ENCODE measurements at regions not wholly inside any gene's neighbourhood (a gene's known extent, or its start where the extent isn't known, plus 50 kb on each side); places are given as distances from the start of the nearest gene placed in this dataset.

DNA sequence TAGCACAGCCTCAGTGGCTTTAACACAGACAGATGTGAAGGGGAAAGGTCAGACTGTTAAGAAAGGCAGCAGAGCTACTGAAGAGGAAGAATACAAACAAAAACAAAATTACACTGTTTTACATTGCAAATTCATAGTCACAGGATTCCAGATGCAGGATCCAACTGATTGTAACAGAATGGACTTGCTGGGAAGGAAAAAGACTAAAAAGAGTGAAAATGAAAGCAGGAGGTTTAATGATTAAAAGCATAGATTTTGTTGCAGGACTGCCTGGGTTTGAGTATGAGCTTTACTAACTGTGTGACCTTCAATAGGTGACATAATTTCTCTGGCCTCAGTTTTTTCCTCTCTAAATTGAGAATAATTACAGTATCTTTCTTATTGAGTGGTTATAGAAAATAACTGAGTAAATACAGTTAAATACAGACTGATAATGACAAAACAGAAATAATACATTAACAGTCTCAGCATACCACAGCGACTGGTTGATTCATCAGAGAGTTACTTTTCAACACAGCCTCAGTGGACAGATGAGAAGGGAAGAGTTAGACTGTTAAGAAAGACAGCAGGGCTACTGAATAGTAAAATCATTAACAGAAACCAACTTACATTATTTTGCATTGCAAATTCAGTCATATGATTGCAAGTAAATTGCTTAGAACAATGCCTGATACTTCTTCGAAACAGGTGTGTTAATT, 704.2 kb upstream of the TENM4 start:
- POLR2A ChIA-PET, result interaction anchor here (0.7 kb wide), 1 partner anchor 500 kb away, joined by 4 read pairs; no protein-coding TSS in a partner anchor
- in situ Hi-C loops (cut with HindIII; ENCODE audit: low pct_unique_long_range_greater_than_20kb, low sequenced_read_pairs), result no loop called here
- no peak for DNase-seq (ENCODE audit: low read depth, low spot score)

DNA sequence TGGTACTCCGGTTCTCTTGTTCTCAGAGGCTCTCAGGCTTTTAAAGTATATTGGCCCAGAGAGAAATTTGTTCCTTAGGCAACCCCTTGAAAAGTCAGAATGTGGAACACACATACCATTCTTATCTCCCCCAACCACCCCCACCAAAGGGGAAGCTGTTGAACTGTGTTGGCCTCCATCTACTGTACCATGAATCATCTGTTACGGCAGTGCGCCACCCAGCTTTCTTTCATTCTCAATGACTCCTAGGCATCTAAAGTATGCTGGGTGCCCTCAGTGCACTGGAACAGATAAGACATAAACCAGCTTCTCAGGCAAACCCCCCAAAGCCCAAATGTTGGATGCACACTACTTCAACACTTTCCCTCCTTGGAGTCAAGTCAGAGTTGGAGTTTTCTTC, 696.2 kb upstream of the TENM4 start:
- in situ Hi-C loops (cut with HindIII; ENCODE audit: low pct_unique_long_range_greater_than_20kb, low sequenced_read_pairs) (no loop called here), intact Hi-C loops (cut with micrococcal nuclease; ENCODE audit: unreplicated experiment) (no loop called here)
- Histone ChIP-seq H3K4me3 (ENCODE audit: low read depth in 2 of 2, low read length in 2 of 2) (no peak overlapping the region), H3K27me3 (ENCODE audit: control insufficient read depth, insufficient read depth, low read length) (no peaks in the 10 kb centered on the region), H3K9me3 (ENCODE audit: control insufficient read depth, insufficient read depth, low read depth, low read length) (no peaks in the 10 kb centered on the region), H3K27ac (ENCODE audit: low read length) (no peak overlapping the region), H3K4me1 (ENCODE audit: control insufficient read depth, insufficient read depth, low read length) (no peaks in the 10 kb centered on the region), H3K36me3 (ENCODE audit: control insufficient read depth, insufficient read depth, low read length) (no peaks in the 10 kb centered on the region)
- ChIA-PET CTCF (no interaction called here), POLR2A (no interaction called here)
- no peak for ATAC-seq
- DNase-seq (ENCODE audit: low read depth, low spot score), result no peak
- 0 out of 2 replicates have a peak, but pooled peaks have one; percentile 4 for TF ChIP-seq CTCF (IDR thresholded peaks at IDR 0.05)
- TF ChIP-seq SIN3A (IDR thresholded peaks at IDR 0.05; ENCODE audit: borderline replicate concordance, insufficient read depth, low read depth, low read length), result no peak
- BruUV-seq (replicated peaks), result no TSS peak

More for the DNA sequence above, 704.2 kb upstream of the TENM4 start:
- TF ChIP-seq SIN3A (IDR thresholded peaks at IDR 0.05; ENCODE audit: borderline replicate concordance, insufficient read depth, low read depth, low read length) (no peak), TCF7L2 (IDR thresholded peaks at IDR 0.05; ENCODE audit: low read depth, low read length) (no peak), CTCF (IDR thresholded peaks at IDR 0.05) (no peak), POLR2AphosphoS5 (IDR thresholded peaks at IDR 0.05; ENCODE audit: low read depth, low read length) (no peak)
- TF ChIP-seq, protein P1, sequence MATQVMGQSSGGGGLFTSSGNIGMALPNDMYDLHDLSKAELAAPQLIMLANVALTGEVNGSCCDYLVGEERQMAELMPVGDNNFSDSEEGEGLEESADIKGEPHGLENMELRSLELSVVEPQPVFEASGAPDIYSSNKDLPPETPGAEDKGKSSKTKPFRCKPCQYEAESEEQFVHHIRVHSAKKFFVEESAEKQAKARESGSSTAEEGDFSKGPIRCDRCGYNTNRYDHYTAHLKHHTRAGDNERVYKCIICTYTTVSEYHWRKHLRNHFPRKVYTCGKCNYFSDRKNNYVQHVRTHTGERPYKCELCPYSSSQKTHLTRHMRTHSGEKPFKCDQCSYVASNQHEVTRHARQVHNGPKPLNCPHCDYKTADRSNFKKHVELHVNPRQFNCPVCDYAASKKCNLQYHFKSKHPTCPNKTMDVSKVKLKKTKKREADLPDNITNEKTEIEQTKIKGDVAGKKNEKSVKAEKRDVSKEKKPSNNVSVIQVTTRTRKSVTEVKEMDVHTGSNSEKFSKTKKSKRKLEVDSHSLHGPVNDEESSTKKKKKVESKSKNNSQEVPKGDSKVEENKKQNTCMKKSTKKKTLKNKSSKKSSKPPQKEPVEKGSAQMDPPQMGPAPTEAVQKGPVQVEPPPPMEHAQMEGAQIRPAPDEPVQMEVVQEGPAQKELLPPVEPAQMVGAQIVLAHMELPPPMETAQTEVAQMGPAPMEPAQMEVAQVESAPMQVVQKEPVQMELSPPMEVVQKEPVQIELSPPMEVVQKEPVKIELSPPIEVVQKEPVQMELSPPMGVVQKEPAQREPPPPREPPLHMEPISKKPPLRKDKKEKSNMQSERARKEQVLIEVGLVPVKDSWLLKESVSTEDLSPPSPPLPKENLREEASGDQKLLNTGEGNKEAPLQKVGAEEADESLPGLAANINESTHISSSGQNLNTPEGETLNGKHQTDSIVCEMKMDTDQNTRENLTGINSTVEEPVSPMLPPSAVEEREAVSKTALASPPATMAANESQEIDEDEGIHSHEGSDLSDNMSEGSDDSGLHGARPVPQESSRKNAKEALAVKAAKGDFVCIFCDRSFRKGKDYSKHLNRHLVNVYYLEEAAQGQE (IDR thresholded peaks at IDR 0.05; ENCODE audit: insufficient read depth in 1 of 2, low read depth in 2 of 2, low read length in 1 of 2), result no peak
- Histone ChIP-seq H3K4me1 (ENCODE audit: control insufficient read depth, insufficient read depth, low read length) (no peaks in the 10 kb centered on the region), H3K36me3 (ENCODE audit: control insufficient read depth, insufficient read depth, low read length) (no peaks in the 10 kb centered on the region), H3K4me3 (ENCODE audit: low read depth in 2 of 2, low read length in 2 of 2) (no peak overlapping the region), H3K27me3 (ENCODE audit: control insufficient read depth, insufficient read depth, low read length) (no peaks in the 10 kb centered on the region), H3K9me3 (ENCODE audit: control insufficient read depth, insufficient read depth, low read depth, low read length) (no peaks in the 10 kb centered on the region), H3K27ac (ENCODE audit: low read length) (no peak overlapping the region)
- no peak for ATAC-seq
- CTCF ChIA-PET, result no interaction called here
- intact Hi-C loops (cut with micrococcal nuclease; ENCODE audit: unreplicated experiment), result no loop called here
- BruUV-seq (replicated peaks), result no TSS peak

Data from Panc1 (cell line).